GM06990 (cell line): ENCODE measurements at regions not wholly inside any gene's neighbourhood (a gene's known extent, or its start where the extent isn't known, plus 50 kb on each side); places are given as distances from the start of the nearest gene placed in this dataset.

Experiments used
- DNase-seq: peaks from one replicate; pipeline ENCODE4 v3.0.0-alpha.2; 2011; ENCODE audit not compliant: insufficient read length; ENCODE audit errors: extremely low read depth
- H3K27me3 ChIP-seq: replicated peaks from 2 replicates; pipeline ENCODE4 v1.6.0; 2011; ENCODE audit warnings: low read length; ENCODE audit not compliant: control insufficient read depth, insufficient read depth
- H3K36me3 ChIP-seq: 2 replicates; pipeline ENCODE4 v1.5.1; 2011; ENCODE audit warnings: low read length; ENCODE audit not compliant: control insufficient read depth, insufficient read depth
- H3K4me3 ChIP-seq: replicated peaks from 2 replicates; pipeline ENCODE4 v1.5.1; 2011; ENCODE audit warnings: low read depth, mild to moderate bottlenecking, control low read depth, low read length
- CTCF ChIP-seq: IDR thresholded peaks from 2 replicates; pipeline ENCODE4 v1.5.1; 2011; ENCODE audit warnings: low read length, control low read depth, mild to moderate bottlenecking, inconsistent platforms; ENCODE audit not compliant: insufficient read depth, poor library complexity, severe bottlenecking

GRCh38 chr2:147777394-147777793 is 67.4 kb upstream of the ACVR2A start:
- Histone ChIP-seq H3K4me3 (no peak overlapping the region), H3K36me3 (no peaks in the 10 kb centered on the region), H3K27me3 (no peaks in the 10 kb centered on the region)
- no peak for DNase-seq
- TF ChIP-seq CTCF = no peak

GRCh38 chr2:147774805-147775204 is 70.0 kb upstream of the ACVR2A start:
- no peak overlapping the region for H3K4me3 ChIP-seq
- TF ChIP-seq CTCF = no peak
- H3K27me3 ChIP-seq = no peaks in the 10 kb centered on the region
- no peak for DNase-seq
- H3K36me3 ChIP-seq = no peaks in the 10 kb centered on the region

- DNase-seq = no peak
- H3K4me3 ChIP-seq = no peak overlapping the region
- H3K27me3 ChIP-seq = no peaks in the 10 kb centered on the region
- no peak for TF ChIP-seq CTCF
- no peaks in the 10 kb centered on the region for H3K36me3 ChIP-seq
These were observed 71.3 kb upstream of the ACVR2A start for GRCh38 chr2:147773479-147773878.

GRCh38 chr2:147772781-147773180 is 72.0 kb upstream of the ACVR2A start:
- no peaks in the 10 kb centered on the region for H3K36me3 ChIP-seq
- no peak for DNase-seq
- no peak overlapping the region for H3K4me3 ChIP-seq
- TF ChIP-seq CTCF = no peak
- H3K27me3 ChIP-seq = no peaks in the 10 kb centered on the region

- TF ChIP-seq CTCF = no peak
These were observed 81.0 kb upstream of the ACVR2A start for GRCh38 chr2:147763861-147764260.

GRCh38 chr2:147760984-147761383 is 83.8 kb upstream of the ACVR2A start:
- no peak for DNase-seq
- TF ChIP-seq CTCF = no peak
- Histone ChIP-seq H3K27me3 (no peaks in the 10 kb centered on the region; the same call in none of the 2 replicates), H3K36me3 (no peaks in the 10 kb centered on the region), H3K4me3 (no peak overlapping the region)

More at GRCh38 chr2:147763861-147764260, 81.0 kb upstream of the ACVR2A start:
- Histone ChIP-seq H3K36me3 (no peaks in the 10 kb centered on the region), H3K4me3 (no peak overlapping the region), H3K27me3 (no peaks in the 10 kb centered on the region; the same call in none of the 2 replicates)
- no peak for DNase-seq
